ENCODE measurements at regions not wholly inside any gene's neighbourhood (a gene's known extent, or its start where the extent isn't known, plus 50 kb on each side); places are given as distances from the start of the nearest gene placed in this dataset.

DNA sequence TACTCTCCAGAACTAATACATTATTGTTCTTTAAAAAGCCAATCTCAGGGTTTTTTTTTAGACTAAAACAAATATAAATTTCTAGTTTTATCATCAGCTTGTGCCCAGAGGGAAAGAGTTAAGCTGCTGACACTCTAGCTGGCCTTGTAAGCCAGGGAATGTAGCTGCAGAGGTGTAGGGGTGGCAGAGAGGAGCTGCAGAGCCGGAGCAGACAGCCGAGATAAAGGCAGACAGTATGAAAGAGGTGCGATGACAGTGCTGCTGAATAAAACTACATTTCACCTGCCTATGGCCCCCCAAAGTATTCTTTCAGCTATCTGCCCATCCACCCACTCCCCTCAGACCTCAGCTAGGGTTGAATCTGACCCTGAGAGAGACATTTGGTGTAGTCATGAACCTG lies 653.7 kb upstream of the ZWINT start:
- no peaks in the 10 kb centered on the region for H3K9me3 ChIP-seq
- CTCF ChIA-PET = no interaction called here
- TF ChIP-seq, protein P1, sequence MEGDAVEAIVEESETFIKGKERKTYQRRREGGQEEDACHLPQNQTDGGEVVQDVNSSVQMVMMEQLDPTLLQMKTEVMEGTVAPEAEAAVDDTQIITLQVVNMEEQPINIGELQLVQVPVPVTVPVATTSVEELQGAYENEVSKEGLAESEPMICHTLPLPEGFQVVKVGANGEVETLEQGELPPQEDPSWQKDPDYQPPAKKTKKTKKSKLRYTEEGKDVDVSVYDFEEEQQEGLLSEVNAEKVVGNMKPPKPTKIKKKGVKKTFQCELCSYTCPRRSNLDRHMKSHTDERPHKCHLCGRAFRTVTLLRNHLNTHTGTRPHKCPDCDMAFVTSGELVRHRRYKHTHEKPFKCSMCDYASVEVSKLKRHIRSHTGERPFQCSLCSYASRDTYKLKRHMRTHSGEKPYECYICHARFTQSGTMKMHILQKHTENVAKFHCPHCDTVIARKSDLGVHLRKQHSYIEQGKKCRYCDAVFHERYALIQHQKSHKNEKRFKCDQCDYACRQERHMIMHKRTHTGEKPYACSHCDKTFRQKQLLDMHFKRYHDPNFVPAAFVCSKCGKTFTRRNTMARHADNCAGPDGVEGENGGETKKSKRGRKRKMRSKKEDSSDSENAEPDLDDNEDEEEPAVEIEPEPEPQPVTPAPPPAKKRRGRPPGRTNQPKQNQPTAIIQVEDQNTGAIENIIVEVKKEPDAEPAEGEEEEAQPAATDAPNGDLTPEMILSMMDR (IDR thresholded peaks at IDR 0.05; ENCODE audit: insufficient read depth in 1 of 2, low read depth in 1 of 2, low read length in 1 of 2, severe bottlenecking in 1 of 2, unreplicated experiment in 1 of 2) = no peak
- DNase-seq = no peak
- no peak overlapping the region for H3K4me3 ChIP-seq (ENCODE audit: low read depth, low read length)
- no peaks in the 10 kb centered on the region for H3K27me3 ChIP-seq (replicated peaks; ENCODE audit: control insufficient read depth, insufficient read depth, low read length)
- no peaks in the 10 kb centered on the region for H3K4me1 Mint-ChIP-seq (ENCODE audit: low read depth, unreplicated experiment)
- peaks cover 2% of the 10 kb centered on the region for H3K27me3 Mint-ChIP-seq (ENCODE audit: insufficient read depth, unreplicated experiment)
- no peaks in the 10 kb centered on the region for H3K4me1 ChIP-seq
- H3K27ac Mint-ChIP-seq (ENCODE audit: unreplicated experiment) = no peak overlapping the region
- POLR2A ChIA-PET = no interaction called here
- BruUV-seq (replicated peaks) = no TSS peak
- no peak overlapping the region for H3K4me3 Mint-ChIP-seq (ENCODE audit: unreplicated experiment)
- H3K9me3 Mint-ChIP-seq (ENCODE audit: unreplicated experiment) = no peaks in the 10 kb centered on the region
- no peaks in the 10 kb centered on the region for H3K36me3 Mint-ChIP-seq (ENCODE audit: insufficient read depth, unreplicated experiment)
- no peaks in the 10 kb centered on the region for H3K36me3 ChIP-seq (ENCODE audit: control insufficient read depth, insufficient read depth, low read length)
- intact Hi-C loops (cut with micrococcal nuclease; ENCODE audit: unreplicated experiment) = no loop called here

DNA sequence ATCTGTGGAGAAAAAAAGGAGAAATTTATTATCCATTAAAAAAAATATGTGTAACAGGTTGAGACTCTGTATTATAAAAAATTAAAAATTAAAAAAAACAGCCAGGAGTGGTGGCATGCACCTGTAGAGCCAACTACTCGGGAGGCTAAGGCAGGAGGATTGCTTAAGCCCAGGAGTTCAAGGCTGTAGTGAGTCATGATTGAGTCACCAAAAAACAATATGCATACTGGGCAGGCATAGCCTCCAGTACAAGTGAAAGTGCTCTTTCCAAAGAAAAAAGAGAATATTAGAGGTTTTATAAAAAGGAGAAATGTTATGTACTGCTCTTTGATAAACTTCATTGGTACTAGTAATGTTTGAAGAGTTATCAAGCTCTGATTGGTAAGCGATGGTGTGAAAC lies 647.1 kb upstream of the ZWINT start:
- H3K36me3 Mint-ChIP-seq (ENCODE audit: insufficient read depth, unreplicated experiment) = no peaks in the 10 kb centered on the region
- H3K27ac Mint-ChIP-seq (ENCODE audit: unreplicated experiment) = no peak overlapping the region
- Histone ChIP-seq H3K4me3 (ENCODE audit: low read depth, low read length) (no peak overlapping the region), H3K9me3 (peaks cover 5% of the 10 kb centered on the region; the same call in 1 of the 2 replicates), H3K4me1 (no peaks in the 10 kb centered on the region), H3K36me3 (ENCODE audit: control insufficient read depth, insufficient read depth, low read length) (no peaks in the 10 kb centered on the region), H3K27me3 (replicated peaks; ENCODE audit: control insufficient read depth, insufficient read depth, low read length) (no peaks in the 10 kb centered on the region)
- no peak for DNase-seq
- POLR2A ChIA-PET = no interaction called here
- CTCF ChIA-PET = no interaction called here
- TF ChIP-seq, protein P1 (IDR thresholded peaks at IDR 0.05; ENCODE audit: insufficient read depth in 1 of 2, low read depth in 1 of 2, low read length in 1 of 2, severe bottlenecking in 1 of 2, unreplicated experiment in 1 of 2) = no peak
- H3K4me3 Mint-ChIP-seq (ENCODE audit: unreplicated experiment) = no peak overlapping the region
- H3K4me1 Mint-ChIP-seq (ENCODE audit: low read depth, unreplicated experiment) = no peaks in the 10 kb centered on the region
- intact Hi-C loops (cut with micrococcal nuclease; ENCODE audit: unreplicated experiment) = no loop called here
- BruUV-seq (replicated peaks) = no TSS peak
- no peaks in the 10 kb centered on the region for H3K27me3 Mint-ChIP-seq (ENCODE audit: insufficient read depth, unreplicated experiment)
- H3K9me3 Mint-ChIP-seq (ENCODE audit: unreplicated experiment) = peaks cover 14% of the 10 kb centered on the region

DNA sequence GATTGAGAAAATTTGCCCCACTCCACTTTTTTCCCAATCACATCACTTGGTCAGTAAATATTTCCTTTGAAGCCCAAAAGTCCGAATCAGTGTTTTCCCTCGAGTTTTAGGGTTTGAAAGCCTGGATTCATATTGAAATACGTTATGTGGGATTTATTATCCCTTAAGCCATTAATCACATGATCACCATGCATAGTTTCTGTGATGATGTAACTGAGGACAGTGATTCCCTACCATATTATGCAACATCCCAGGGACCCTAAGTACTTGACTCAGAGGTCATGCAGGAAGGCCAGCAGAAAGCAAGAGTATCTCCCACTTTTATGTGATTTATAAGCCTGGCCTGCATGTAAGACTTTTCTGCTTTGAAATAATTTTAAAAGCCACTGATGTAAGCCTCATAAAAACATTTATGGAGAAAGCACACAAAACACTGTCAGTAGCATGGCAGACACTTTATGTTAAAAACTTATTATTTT lies 630.6 kb upstream of the ZWINT start:
- DNase-seq = no peak
- TF ChIP-seq, protein P1 (IDR thresholded peaks at IDR 0.05; ENCODE audit: insufficient read depth in 1 of 2, low read depth in 1 of 2, low read length in 1 of 2, severe bottlenecking in 1 of 2, unreplicated experiment in 1 of 2) = no peak
- Mint-ChIP-seq H3K4me1 (ENCODE audit: low read depth, unreplicated experiment) (no peaks in the 10 kb centered on the region), H3K27me3 (ENCODE audit: insufficient read depth, unreplicated experiment) (no peaks in the 10 kb centered on the region), H3K4me3 (ENCODE audit: unreplicated experiment) (no peak overlapping the region), H3K27ac (ENCODE audit: unreplicated experiment) (no peak overlapping the region), H3K9me3 (ENCODE audit: unreplicated experiment) (peaks cover 23% of the 10 kb centered on the region), H3K36me3 (ENCODE audit: insufficient read depth, unreplicated experiment) (no peaks in the 10 kb centered on the region)
- Histone ChIP-seq H3K4me1 (no peaks in the 10 kb centered on the region), H3K9me3 (peaks cover 9% of the 10 kb centered on the region), H3K4me3 (ENCODE audit: low read depth, low read length) (no peak overlapping the region), H3K27me3 (replicated peaks; ENCODE audit: control insufficient read depth, insufficient read depth, low read length) (no peaks in the 10 kb centered on the region), H3K36me3 (ENCODE audit: control insufficient read depth, insufficient read depth, low read length) (no peaks in the 10 kb centered on the region)
- intact Hi-C loops (cut with micrococcal nuclease; ENCODE audit: unreplicated experiment) = no loop called here
- BruUV-seq (replicated peaks) = no TSS peak
- ChIA-PET CTCF (no interaction called here), POLR2A (no interaction called here)

Measured in Caco-2 (cell line).